HCT116 (cell line): ENCODE measurements at regions not wholly inside any gene's neighbourhood (a gene's known extent, or its start where the extent isn't known, plus 50 kb on each side); places are given as distances from the start of the nearest gene placed in this dataset.

ENCODE experiments used
- ATAC-seq: fragments of 200-7000 bp; cut with Tn5 transposase; 2 replicates; pipeline ENCODE4 v1.9.1; 2020; ENCODE audit warnings: mild to moderate bottlenecking, moderate library complexity
- BruUV-seq: library from RNA; stranded (reverse); fragments of 400-500 nt; replicated peaks from 2 replicates; lab custom pipeline; 2021; lab: Mats Ljungman, UMichigan
- CTCF ChIA-PET: fragments of 300-600 bp; sonication (Branson Sonifier 250); formaldehyde crosslinking; loops from one replicate; lab custom pipeline; 2021; ENCODE audit warnings: antibody characterized with exemption; lab: Charles Lee
- POLR2A ChIA-PET: fragments of 300-600, 350-600 bp; sonication (Branson Sonifier 250); formaldehyde crosslinking; loops from one replicate; lab custom pipeline; 2021; ENCODE audit warnings: antibody characterized with exemption; lab: Charles Lee
- RAD21 ChIA-PET, 2 experiments: fragments of 300-600 bp; sonication (Branson Sonifier 250); formaldehyde crosslinking; loops; one replicate each; lab custom pipeline; 2023; ENCODE audit warnings: low total read pairs in 2 of 2; ENCODE audit not compliant: uncharacterized antibody in 2 of 2, unreplicated experiment in 2 of 2, low non-redundant PET in 1 of 2; lab: Charles Lee
- DNase-seq: peaks from one replicate; pipeline ENCODE4 v3.0.0-alpha.2; 2010; ENCODE audit warnings: low read depth, low spot score
- H2AFZ ChIP-seq: fragments of 200-600 bp; shearing (Covaris generic), sonication (generic); 2 replicates; pipeline ENCODE4 v1.6.1; 2017; ENCODE audit warnings: low read depth, mixed run types, mixed read lengths, antibody characterized with exemption, low read length; ENCODE audit not compliant: poor library complexity, severe bottlenecking
- H3K27ac ChIP-seq: 2 replicates; pipeline ENCODE4 v1.5.1; 2012; ENCODE audit warnings: low read depth, low read length
- H3K27me3 ChIP-seq: fragments of 200-600 bp; sonication (generic); 2 replicates; pipeline ENCODE4 v1.6.1; 2016; ENCODE audit warnings: mixed run types, low read length, mixed read lengths; ENCODE audit not compliant: insufficient read depth
- H3K36me3 ChIP-seq, 2 experiments: fragments of 200-500 bp in 1 of 2; fragments of 200-600 bp in 1 of 2; sonication (Bioruptor generic) in 1 of 2; sonication (generic) in 1 of 2; 2 replicates each; pipeline versions ENCODE4 v1.5.1 to v1.6.1; 2014 to 2016; ENCODE audit warnings: low read length in 2 of 2, inconsistent platforms in 1 of 2, mixed read lengths in 1 of 2, mixed run types in 1 of 2; ENCODE audit not compliant: insufficient read depth in 2 of 2, control insufficient read depth in 1 of 2
- H3K4me1 ChIP-seq, 2 experiments: fragments of 200-600 bp in 1 of 2; sonication (generic) in 1 of 2; 2 replicates each; pipeline versions ENCODE4 v1.5.1 to v1.6.1; 2012 to 2017; ENCODE audit warnings: low read length in 2 of 2, inconsistent platforms in 1 of 2, mild to moderate bottlenecking in 1 of 2, mixed read lengths in 1 of 2, mixed run types in 1 of 2, moderate library complexity in 1 of 2; ENCODE audit not compliant: insufficient read depth in 2 of 2, control insufficient read depth in 1 of 2
- H3K4me2 ChIP-seq: fragments of 200-600 bp; sonication (generic); 2 replicates; pipeline ENCODE4 v1.6.1; 2017; ENCODE audit warnings: mixed run types, low read length, mixed read lengths
- H3K4me3 ChIP-seq, 2 experiments: fragments of 200-600 bp in 1 of 2; sonication (generic) in 1 of 2; replicated peaks in 1 of 2; 2 replicates each; pipeline ENCODE4 v1.5.1; 2011 to 2016; ENCODE audit warnings: low read length in 2 of 2, control low read depth in 1 of 2, low read depth in 1 of 2, mild to moderate bottlenecking in 1 of 2, mixed read lengths in 1 of 2, mixed run types in 1 of 2
- H3K79me2 ChIP-seq: fragments of 200-600 bp; sonication (generic); 2 replicates; pipeline ENCODE4 v1.6.1; 2017; ENCODE audit warnings: mild to moderate bottlenecking, mixed run types, low read length, moderate library complexity, mixed read lengths; ENCODE audit not compliant: insufficient read depth
- H3K9ac ChIP-seq: fragments of 200-600 bp; sonication (generic); 2 replicates; pipeline ENCODE4 v1.6.1; 2016; ENCODE audit warnings: low read length, mixed read lengths
- H3K9me2 ChIP-seq: fragments of 200-600 bp; sonication (generic), shearing (Covaris generic); 2 replicates; pipeline ENCODE4 v1.6.1; 2017; ENCODE audit warnings: mixed run types, mild to moderate bottlenecking, moderate library complexity; ENCODE audit not compliant: insufficient read depth
- H3K9me3 ChIP-seq, 2 experiments: fragments of 200-500 bp in 1 of 2; fragments of 200-600 bp in 1 of 2; sonication (Bioruptor generic) in 1 of 2; sonication (generic) in 1 of 2; 2 replicates each; pipeline ENCODE4 v1.6.1; 2014 to 2017; ENCODE audit warnings: low read length in 2 of 2, mixed read lengths in 2 of 2, inconsistent platforms in 1 of 2, low read depth in 1 of 2, mild to moderate bottlenecking in 1 of 2, mixed run types in 1 of 2, moderate library complexity in 1 of 2; ENCODE audit not compliant: control insufficient read depth in 1 of 2, insufficient read depth in 1 of 2
- H4K20me1 ChIP-seq: fragments of 200-600 bp; sonication (generic), shearing (Covaris generic); 2 replicates; pipeline ENCODE4 v1.6.1; 2017; ENCODE audit warnings: mixed run types, mild to moderate bottlenecking, moderate library complexity; ENCODE audit not compliant: insufficient read depth
- CBX3 ChIP-seq: IDR thresholded peaks from 2 replicates; pipeline ENCODE4 v1.6.1; 2012; ENCODE audit warnings: low read depth
- EGR1 ChIP-seq: IDR thresholded peaks from 2 replicates; pipeline ENCODE4 v1.6.1; 2012; ENCODE audit warnings: low read depth
- EZH2 ChIP-seq: fragments of 200-600 bp; sonication (generic); IDR thresholded peaks from 2 replicates; pipeline ENCODE4 v1.6.1; 2017; ENCODE audit warnings: antibody characterized with exemption, mixed run types
- EZH2phosphoT487 ChIP-seq: fragments of 200-600 bp; IDR thresholded peaks from 2 replicates; pipeline ENCODE4 v1.6.1; 2018; ENCODE audit warnings: antibody characterized with exemption, borderline replicate concordance
- JUND ChIP-seq: IDR thresholded peaks from 2 replicates; pipeline ENCODE4 v1.6.1; 2012
- POLR2A ChIP-seq: IDR thresholded peaks from 2 replicates; pipeline ENCODE4 v1.7.0; 2011; ENCODE audit warnings: borderline replicate concordance; ENCODE audit not compliant: insufficient read depth, insufficient read length; ENCODE audit errors: extremely low read depth
- TCF7L2 ChIP-seq: IDR thresholded peaks from 2 replicates; pipeline ENCODE4 v1.7.0; 2011; ENCODE audit warnings: borderline replicate concordance, inconsistent platforms; ENCODE audit not compliant: insufficient read depth, insufficient read length; ENCODE audit errors: extremely low read depth
- YY1 ChIP-seq: IDR thresholded peaks from 2 replicates; pipeline ENCODE4 v1.6.1; 2011; ENCODE audit warnings: low read length, low read depth, moderate library complexity, mild to moderate bottlenecking; ENCODE audit not compliant: insufficient replicate concordance; ENCODE audit errors: extremely low read depth
- ZFX ChIP-seq: fragments of 450-650 bp; IDR thresholded peaks from 2 replicates; pipeline ENCODE4 v1.6.1; 2017
- intact Hi-C: fragments of 100-400 bp; cut with micrococcal nuclease; formaldehyde crosslinking; loops from 2 replicates; pipeline ENCODE4 v1.10.0; 2022
- TF ChIP-seq, protein P1 (sequence below): IDR thresholded peaks from 2 replicates; pipeline ENCODE4 v1.6.1; 2012
- TF ChIP-seq, protein P2 (sequence below), 3 experiments: fragments of 200-600 bp in 1 of 3; sonication (generic) in 1 of 3; IDR thresholded peaks in 2 of 3; conservative IDR thresholded peaks in 1 of 3; 2 replicates each; pipeline ENCODE4 v1.5.1; 2012 to 2017; ENCODE audit warnings: low read depth in 2 of 3, low read length in 2 of 3, antibody characterized with exemption in 1 of 3, borderline replicate concordance in 1 of 3, control low read depth in 1 of 3, mild to moderate bottlenecking in 1 of 3, mixed read lengths in 1 of 3, mixed run types in 1 of 3, moderate library complexity in 1 of 3; ENCODE audit not compliant: insufficient read depth in 1 of 3

DNA sequence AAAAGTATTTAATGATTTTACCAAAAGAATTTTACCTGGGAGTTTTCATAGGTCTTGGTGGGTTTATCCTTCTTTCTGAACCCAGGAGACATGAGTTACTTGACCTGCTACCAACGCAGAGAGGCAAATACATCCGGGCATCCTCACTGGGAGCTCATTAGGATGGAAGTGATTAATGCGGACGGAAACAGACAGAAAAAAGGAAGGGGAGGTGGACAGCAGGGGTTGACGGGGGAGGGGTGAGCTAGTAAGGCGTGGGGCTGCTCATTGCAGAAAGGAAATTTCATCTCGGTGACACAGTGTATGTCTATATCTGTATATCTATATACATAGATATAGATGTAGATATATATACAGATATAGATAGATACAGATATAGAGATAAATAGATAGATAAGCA, 408.2 kb upstream of the ADARB2 start:
- Histone ChIP-seq H3K9me3 (peaks cover 0 to 18% of the 10 kb centered on the region in 2 experiments; a peak in 2 of 4 replicates), H3K9me2 (no peaks in the 10 kb centered on the region), H3K4me2 (no peak overlapping the region), H3K27ac (no peak overlapping the region), H3K4me3 (no peak overlapping the region), H3K36me3 (no peaks in the 10 kb centered on the region), H3K9ac (no peak overlapping the region), H3K79me2 (no peaks in the 10 kb centered on the region), H2AFZ (no peak overlapping the region), H3K27me3 (no peaks in the 10 kb centered on the region), H4K20me1 (no peaks in the 10 kb centered on the region), H3K4me1 (no peaks in the 10 kb centered on the region)
- intact Hi-C loops, result no loop called here
- ATAC-seq (no peak), DNase-seq (no peak)
- CTCF ChIA-PET, result no interaction called here
- POLR2A ChIA-PET, result no interaction called here
- RAD21 ChIA-PET, result no interaction called here
- TF ChIP-seq TCF7L2 (no peak), EZH2 (no peak), EZH2phosphoT487 (no peak), JUND (no peak), POLR2A (no peak), CBX3 (no peak), ZFX (no peak), YY1 (no peak), EGR1 (no peak)
- TF ChIP-seq, protein P1, sequence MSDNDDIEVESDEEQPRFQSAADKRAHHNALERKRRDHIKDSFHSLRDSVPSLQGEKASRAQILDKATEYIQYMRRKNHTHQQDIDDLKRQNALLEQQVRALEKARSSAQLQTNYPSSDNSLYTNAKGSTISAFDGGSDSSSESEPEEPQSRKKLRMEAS, result no peak
- TF ChIP-seq, protein P2, sequence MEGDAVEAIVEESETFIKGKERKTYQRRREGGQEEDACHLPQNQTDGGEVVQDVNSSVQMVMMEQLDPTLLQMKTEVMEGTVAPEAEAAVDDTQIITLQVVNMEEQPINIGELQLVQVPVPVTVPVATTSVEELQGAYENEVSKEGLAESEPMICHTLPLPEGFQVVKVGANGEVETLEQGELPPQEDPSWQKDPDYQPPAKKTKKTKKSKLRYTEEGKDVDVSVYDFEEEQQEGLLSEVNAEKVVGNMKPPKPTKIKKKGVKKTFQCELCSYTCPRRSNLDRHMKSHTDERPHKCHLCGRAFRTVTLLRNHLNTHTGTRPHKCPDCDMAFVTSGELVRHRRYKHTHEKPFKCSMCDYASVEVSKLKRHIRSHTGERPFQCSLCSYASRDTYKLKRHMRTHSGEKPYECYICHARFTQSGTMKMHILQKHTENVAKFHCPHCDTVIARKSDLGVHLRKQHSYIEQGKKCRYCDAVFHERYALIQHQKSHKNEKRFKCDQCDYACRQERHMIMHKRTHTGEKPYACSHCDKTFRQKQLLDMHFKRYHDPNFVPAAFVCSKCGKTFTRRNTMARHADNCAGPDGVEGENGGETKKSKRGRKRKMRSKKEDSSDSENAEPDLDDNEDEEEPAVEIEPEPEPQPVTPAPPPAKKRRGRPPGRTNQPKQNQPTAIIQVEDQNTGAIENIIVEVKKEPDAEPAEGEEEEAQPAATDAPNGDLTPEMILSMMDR (IDR thresholded peaks at IDR 0.05 in 2 of 3, conservative IDR thresholded peaks at IDR 0.05 in 1 of 3; ENCODE audit: borderline replicate concordance in 1 of 3, insufficient read depth in 1 of 3, low read depth in 2 of 3, low read length in 2 of 3), result no peak
- no TSS peak for BruUV-seq
